IMR-90 (cell line): ENCODE measurements at regions not wholly inside any gene's neighbourhood (a gene's known extent, or its start where the extent isn't known, plus 50 kb on each side); places are given as distances from the start of the nearest gene placed in this dataset.

Experiments
- ATAC-seq: fragments of 200-7000 bp; cut with Tn5 transposase; 2 replicates; pipeline ENCODE4 v1.9.1; 2020; ENCODE audit warnings: low read depth, mild to moderate bottlenecking, moderate library complexity
- BruUV-seq: library from RNA; stranded (reverse); fragments of 400-500 nt; replicated peaks from 2 replicates; lab custom pipeline; 2021; lab: Mats Ljungman, UMichigan
- CTCF ChIA-PET: fragments of 300-600 bp; formaldehyde crosslinking; extraction: SDS; loops from one replicate; lab custom pipeline; 2021; ENCODE audit warnings: antibody characterized with exemption; lab: Yijun Ruan, JAX
- POLR2A ChIA-PET: fragments of 300-600 bp; sonication (Branson Sonifier 250); formaldehyde crosslinking; loops from one replicate; lab custom pipeline; 2022; ENCODE audit warnings: antibody characterized with exemption; ENCODE audit not compliant: unreplicated experiment; lab: Charles Lee
- DNase-seq: peaks from one replicate; pipeline ENCODE4 v3.0.0; 2013
- H2AFZ ChIP-seq: replicated peaks from 2 replicates; pipeline ENCODE3; 2013; ENCODE audit warnings: low read length, mild to moderate bottlenecking; ENCODE audit not compliant: poor library complexity
- H2AK5ac ChIP-seq: 2 replicates; pipeline ENCODE4 v1.6.1; 2013; ENCODE audit warnings: low read depth, low read length, inconsistent platforms
- H2AK9ac ChIP-seq: replicated peaks from 2 replicates; pipeline ENCODE3; 2013; ENCODE audit warnings: mild to moderate bottlenecking, low read depth, low read length, moderate library complexity; ENCODE audit not compliant: poor library complexity
- H2BK120ac ChIP-seq: 2 replicates; pipeline ENCODE4 v1.6.1; 2013; ENCODE audit warnings: low read depth, low read length, inconsistent platforms
- H2BK15ac ChIP-seq: 3 replicates; pipeline ENCODE4 v1.6.1; 2013; ENCODE audit warnings: low read depth, low read length, inconsistent platforms
- H2BK20ac ChIP-seq: 2 replicates; pipeline ENCODE4 v1.6.1; 2013; ENCODE audit warnings: low read depth, mild to moderate bottlenecking, inconsistent platforms, low read length, moderate library complexity
- H2BK5ac ChIP-seq: 2 replicates; pipeline ENCODE4 v1.6.1; 2013; ENCODE audit warnings: mild to moderate bottlenecking, low read depth, low read length, inconsistent platforms; ENCODE audit not compliant: poor library complexity, severe bottlenecking
- H3K14ac ChIP-seq: replicated peaks from 2 replicates; pipeline ENCODE4 v1.6.1; 2013; ENCODE audit warnings: low read depth, low read length, inconsistent platforms
- H3K18ac ChIP-seq: 2 replicates; pipeline ENCODE4 v1.6.1; 2013; ENCODE audit warnings: low read depth, low read length, control low read depth
- H3K23ac ChIP-seq: 2 replicates; pipeline ENCODE4 v1.6.1; 2013; ENCODE audit warnings: low read depth, low read length, inconsistent platforms
- H3K27ac ChIP-seq: 2 replicates; pipeline ENCODE4 v1.5.1; 2013; ENCODE audit warnings: mild to moderate bottlenecking, control low read depth, low read length; ENCODE audit not compliant: insufficient read depth
- H3K27me3 ChIP-seq: 2 replicates; pipeline ENCODE4 v1.6.1; 2013; ENCODE audit warnings: low read length; ENCODE audit not compliant: control insufficient read depth, insufficient read depth
- H3K36me3 ChIP-seq: 2 replicates; pipeline ENCODE4 v1.6.1; 2013; ENCODE audit warnings: low read length, mixed read lengths; ENCODE audit not compliant: control insufficient read depth, insufficient read depth
- H3K4ac ChIP-seq: 2 replicates; pipeline ENCODE4 v1.6.1; 2013; ENCODE audit warnings: low read depth, low read length, inconsistent platforms
- H3K4me1 ChIP-seq: 2 replicates; pipeline ENCODE4 v1.6.1; 2013; ENCODE audit warnings: low read length, mixed read lengths; ENCODE audit not compliant: control insufficient read depth, insufficient read depth
- H3K4me2 ChIP-seq: 2 replicates; pipeline ENCODE4 v1.6.1; 2013; ENCODE audit warnings: low read depth, mild to moderate bottlenecking, control low read depth, low read length, moderate library complexity
- H3K4me3 ChIP-seq: 2 replicates; pipeline ENCODE4 v1.5.1; 2013; ENCODE audit warnings: low read depth, mild to moderate bottlenecking, control low read depth, low read length, moderate library complexity; ENCODE audit not compliant: insufficient read depth
- H3K56ac ChIP-seq: 2 replicates; pipeline ENCODE4 v1.6.1; 2013; ENCODE audit warnings: low read length, inconsistent platforms; ENCODE audit not compliant: insufficient read depth; ENCODE audit errors: extremely low read depth
- H3K79me1 ChIP-seq, 2 experiments: 2 replicates each; pipeline ENCODE4 v1.6.1; 2013; ENCODE audit warnings: low read length in 2 of 2, inconsistent platforms in 1 of 2, low read depth in 1 of 2
- H3K9ac ChIP-seq: 2 replicates; pipeline ENCODE4 v1.6.1; 2013; ENCODE audit warnings: low read depth, low read length, control low read depth
- H3K9me1 ChIP-seq: 2 replicates; pipeline ENCODE4 v1.6.1; 2013; ENCODE audit warnings: low read length, inconsistent platforms; ENCODE audit not compliant: insufficient read depth
- H3K9me3 ChIP-seq: 2 replicates; pipeline ENCODE4 v1.6.1; 2013; ENCODE audit warnings: low read length; ENCODE audit not compliant: control insufficient read depth, insufficient read depth
- H4K20me1 ChIP-seq: 2 replicates; pipeline ENCODE4 v1.6.1; 2013; ENCODE audit warnings: low read length, inconsistent platforms; ENCODE audit not compliant: insufficient read depth
- H4K5ac ChIP-seq: 2 replicates; pipeline ENCODE4 v1.6.1; 2013; ENCODE audit warnings: mild to moderate bottlenecking, low read depth, low read length, control low read depth
- H4K8ac ChIP-seq, 2 experiments: 2 replicates each; pipeline ENCODE4 v1.6.1; 2013; ENCODE audit warnings: low read depth in 2 of 2, low read length in 2 of 2, control low read depth in 1 of 2, inconsistent platforms in 1 of 2
- H4K91ac ChIP-seq: 2 replicates; pipeline ENCODE4 v1.6.1; 2013; ENCODE audit warnings: low read depth, low read length, inconsistent platforms; ENCODE audit not compliant: insufficient read depth
- FOS ChIP-seq: fragments of 150-350 bp; IDR thresholded peaks from 2 replicates; pipeline ENCODE4 v1.6.1; 2016; ENCODE audit warnings: low read depth, low read length
- RCOR1 ChIP-seq: IDR thresholded peaks from 2 replicates; pipeline ENCODE4 v1.6.1; 2012; ENCODE audit warnings: mild to moderate bottlenecking, low read length, improper control_type of control experiment; ENCODE audit not compliant: insufficient replicate concordance
- SMC3 ChIP-seq: fragments of 150-350 bp; IDR thresholded peaks from 2 replicates; pipeline ENCODE4 v1.6.1; 2016; ENCODE audit warnings: low read depth, mild to moderate bottlenecking, antibody characterized with exemption, low read length, moderate library complexity
- WGBS, 2 experiments: methylation state at CpG; one replicate each; pipeline versions ENCODE4 v1.1.5 to v1.1.7; 2013; ENCODE audit warnings: missing lambda C conversion rate in 2 of 2; ENCODE audit not compliant: insufficient read length in 1 of 2; ENCODE audit errors: extremely low coverage in 2 of 2; 5-methylcytosine and 5-hydroxymethylcytosine counted together
- dilution Hi-C: fragments of 300-500 bp; cut with HindIII; formaldehyde crosslinking; loops from one replicate; pipeline ENCODE4 v1.14.3; 2018; ENCODE audit warnings: low sequenced_read_pairs; ENCODE audit not compliant: unreplicated experiment
- in situ Hi-C: fragments of 300-500 bp; cut with MboI; formaldehyde crosslinking; loops from 3 replicates; pipeline ENCODE4 v1.14.3; 2019; ENCODE audit warnings: low sequenced_read_pairs, inconsistent platforms, mixed read lengths
- intact Hi-C: fragments of 100-400 bp; cut with micrococcal nuclease; formaldehyde crosslinking; loops from 2 replicates; pipeline ENCODE4 v1.10.0; 2022
- TF ChIP-seq, protein P1 (sequence below): fragments of 150-350 bp; IDR thresholded peaks from 2 replicates; pipeline ENCODE4 v1.6.1; 2017; ENCODE audit warnings: mild to moderate bottlenecking, antibody characterized with exemption, low read length, low read depth

DNA sequence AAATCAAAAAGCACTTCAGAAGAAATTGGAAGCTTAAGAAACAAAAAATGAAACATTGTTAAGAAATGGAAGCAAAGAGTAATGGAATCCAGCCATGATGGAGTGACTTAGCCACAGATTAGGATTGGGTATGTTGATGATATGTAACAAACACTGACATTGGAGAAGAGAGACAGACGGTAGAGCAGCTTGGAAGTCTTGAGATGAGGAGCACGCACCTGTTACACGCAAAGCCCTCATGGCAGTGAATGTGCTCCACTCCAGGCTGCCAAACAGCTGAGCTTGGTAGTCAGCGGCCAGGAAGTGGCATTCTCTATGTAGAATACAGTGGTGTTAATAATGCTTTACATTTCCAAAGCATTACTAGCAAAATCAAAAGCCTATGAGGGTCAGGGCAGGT, 56.9 kb upstream of the GPRIN3 start:
- Histone ChIP-seq H3K4me2 (no peak overlapping the region), H3K23ac (no peak overlapping the region), H3K27ac (no peak overlapping the region), H3K9me3 (no peaks in the 10 kb centered on the region), H3K18ac (no peak overlapping the region), H2BK5ac (no peak overlapping the region), H3K79me1 (no peaks in the 10 kb centered on the region), H3K27me3 (no peaks in the 10 kb centered on the region), H3K4me3 (no peak overlapping the region), H2AK9ac (no peak overlapping the region), H3K36me3 (no peaks in the 10 kb centered on the region), H2BK120ac (no peak overlapping the region), H3K14ac (no peak overlapping the region), H4K20me1 (no peaks in the 10 kb centered on the region), H3K4ac (no peak overlapping the region), H3K56ac (no peak overlapping the region), H4K91ac (no peak overlapping the region), H2AK5ac (no peak overlapping the region), H3K4me1 (no peaks in the 10 kb centered on the region), H4K5ac (no peak overlapping the region), H2AFZ (no peak overlapping the region), H2BK15ac (no peak overlapping the region), H4K8ac (no peak overlapping the region), H2BK20ac (no peak overlapping the region), H3K9me1 (no peaks in the 10 kb centered on the region), H3K9ac (no peak overlapping the region)
- ATAC-seq (no peak), DNase-seq (no peak)
- dilution Hi-C loops (no loop called here), in situ Hi-C loops (no loop called here), intact Hi-C loops (no loop called here)
- WGBS, 2 experiments, result no CpG with 5 or more reads among the region's 4 CpGs
- ChIA-PET POLR2A (no interaction called here), CTCF (no interaction called here)
- BruUV-seq, result no TSS peak
- TF ChIP-seq, protein P1, sequence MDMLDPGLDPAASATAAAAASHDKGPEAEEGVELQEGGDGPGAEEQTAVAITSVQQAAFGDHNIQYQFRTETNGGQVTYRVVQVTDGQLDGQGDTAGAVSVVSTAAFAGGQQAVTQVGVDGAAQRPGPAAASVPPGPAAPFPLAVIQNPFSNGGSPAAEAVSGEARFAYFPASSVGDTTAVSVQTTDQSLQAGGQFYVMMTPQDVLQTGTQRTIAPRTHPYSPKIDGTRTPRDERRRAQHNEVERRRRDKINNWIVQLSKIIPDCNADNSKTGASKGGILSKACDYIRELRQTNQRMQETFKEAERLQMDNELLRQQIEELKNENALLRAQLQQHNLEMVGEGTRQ, result no peak
- no peak for TF ChIP-seq RCOR1
- TF ChIP-seq SMC3, result no peak
- TF ChIP-seq FOS, result no peak
